Upper lobe of left lung (tissue), 6 donors: ENCODE measurements at regions not wholly inside any gene's neighbourhood (a gene's known extent, or its start where the extent isn't known, plus 50 kb on each side); places are given as distances from the start of the nearest gene placed in this dataset.

Experiments used
- ATAC-seq, 2 donors: fragments of 200-7000 bp; cut with Tn5 transposase; one replicate each; pipeline ENCODE4 v1.9.1; 2022; ENCODE audit warnings: mild to moderate bottlenecking in 2 of 2, moderate library complexity in 2 of 2; ENCODE audit not compliant: low FRiP score in 2 of 2
- DNase-seq, 2 donors: peaks; one replicate each; pipeline ENCODE4 v3.0.0-alpha.2; 2019 to 2020
- H3K27ac ChIP-seq, 4 donors: fragments of 200-600 bp; sonication (generic); one replicate each; pipeline ENCODE4 v1.5.1; 2016 to 2019
- H3K27me3 ChIP-seq, 4 donors: fragments of 200-600 bp; sonication (generic); one replicate each; pipeline ENCODE4 v1.5.1; 2017 to 2019
- H3K36me3 ChIP-seq, 4 donors: fragments of 200-600 bp; sonication (generic); one replicate each; pipeline ENCODE4 v1.5.1; 2016 to 2019
- H3K4me1 ChIP-seq, 4 donors: fragments of 200-600 bp; sonication (generic); one replicate each; pipeline ENCODE4 v1.5.1; 2018 to 2019
- H3K4me3 ChIP-seq, 4 donors: fragments of 200-600 bp; sonication (generic); one replicate each; pipeline ENCODE4 v1.5.1; 2017 to 2019; ENCODE audit warnings: mild to moderate bottlenecking in 2 of 4, moderate library complexity in 1 of 4
- H3K9me3 ChIP-seq, 4 donors: fragments of 200-600 bp; sonication (generic); one replicate each; pipeline ENCODE4 v1.5.1; 2018 to 2019
- EP300 ChIP-seq, 4 donors: sonication (generic); formaldehyde crosslinking; IDR thresholded peaks; one replicate each; pipeline ENCODE4 v1.5.1; 2017; ENCODE audit warnings: antibody characterized with exemption in 4 of 4, control low read depth in 2 of 4
- POLR2A ChIP-seq, 4 donors: fragments of 450-650 bp; IDR thresholded peaks; one replicate each; pipeline ENCODE4 v1.5.1; 2016 to 2017; ENCODE audit warnings: antibody characterized with exemption in 4 of 4, mild to moderate bottlenecking in 2 of 4
- POLR2AphosphoS5 ChIP-seq, 2 donors: sonication (generic); formaldehyde crosslinking; IDR thresholded peaks; one replicate each; pipeline ENCODE4 v1.5.1; 2017; ENCODE audit warnings: antibody characterized with exemption in 2 of 2
- WGBS, 2 donors: methylation state at CpG; one replicate each; pipeline ENCODE4 v1.1.5; 2017 to 2018; 5-methylcytosine and 5-hydroxymethylcytosine counted together
- TF ChIP-seq, protein P1 (sequence below), 6 experiments: fragments of 450-650 bp in 4 of 6; fragments of 200-600 bp in 2 of 6; sonication (generic) in 2 of 6; IDR thresholded peaks; one replicate each; pipeline ENCODE4 v1.5.1; 2016 to 2019; ENCODE audit warnings: antibody characterized with exemption in 6 of 6
- donor health status: DM: no; HTN: no; CAD: no; lungs with moderate emphysema.
- donor health status: DM: no; HTN: yes; CAD: no; lungs with severe emphysema.

DNA sequence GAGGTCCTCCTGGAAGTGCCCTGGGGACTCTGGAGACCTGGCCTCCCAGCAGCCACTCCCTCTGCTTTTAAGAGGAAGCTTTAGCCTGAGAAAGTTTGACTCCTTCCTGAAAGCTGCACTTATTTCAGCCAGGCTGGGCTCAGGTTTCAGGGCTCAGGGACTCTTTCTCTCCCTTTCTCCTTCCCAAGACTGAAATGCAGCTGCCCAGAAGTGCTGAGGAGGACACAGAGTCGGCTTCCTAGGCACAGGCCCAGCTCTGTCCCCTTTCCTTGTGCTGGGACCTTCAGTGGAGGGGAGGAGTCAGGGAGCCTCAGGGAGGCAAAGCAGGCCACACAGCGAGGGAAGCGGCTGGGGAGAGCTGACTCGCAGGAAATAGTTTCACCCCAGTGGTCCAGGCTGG, 137.3 kb downstream of the NAV1 start:
- Histone ChIP-seq H3K4me3 (no peak overlapping the region), H3K27ac (peak overlapping the region in 3 of 4 donors; percentile 42 to 53 (median 51)), H3K27me3 (no peaks in the 10 kb centered on the region), H3K36me3 (no peaks in the 10 kb centered on the region), H3K4me1 (peaks cover 13 to 27% (median 21%) of the 10 kb centered on the region in 4 donors), H3K9me3 (no peaks in the 10 kb centered on the region)
- 8 to 11% methylated on average over 2 to 4 of the region's 4 CpGs for WGBS, 2 donors
- TF ChIP-seq POLR2A (IDR thresholded peaks at IDR 0.05), result no peak
- TF ChIP-seq EP300 (IDR thresholded peaks at IDR 0.05), result no peak
- TF ChIP-seq, protein P1, sequence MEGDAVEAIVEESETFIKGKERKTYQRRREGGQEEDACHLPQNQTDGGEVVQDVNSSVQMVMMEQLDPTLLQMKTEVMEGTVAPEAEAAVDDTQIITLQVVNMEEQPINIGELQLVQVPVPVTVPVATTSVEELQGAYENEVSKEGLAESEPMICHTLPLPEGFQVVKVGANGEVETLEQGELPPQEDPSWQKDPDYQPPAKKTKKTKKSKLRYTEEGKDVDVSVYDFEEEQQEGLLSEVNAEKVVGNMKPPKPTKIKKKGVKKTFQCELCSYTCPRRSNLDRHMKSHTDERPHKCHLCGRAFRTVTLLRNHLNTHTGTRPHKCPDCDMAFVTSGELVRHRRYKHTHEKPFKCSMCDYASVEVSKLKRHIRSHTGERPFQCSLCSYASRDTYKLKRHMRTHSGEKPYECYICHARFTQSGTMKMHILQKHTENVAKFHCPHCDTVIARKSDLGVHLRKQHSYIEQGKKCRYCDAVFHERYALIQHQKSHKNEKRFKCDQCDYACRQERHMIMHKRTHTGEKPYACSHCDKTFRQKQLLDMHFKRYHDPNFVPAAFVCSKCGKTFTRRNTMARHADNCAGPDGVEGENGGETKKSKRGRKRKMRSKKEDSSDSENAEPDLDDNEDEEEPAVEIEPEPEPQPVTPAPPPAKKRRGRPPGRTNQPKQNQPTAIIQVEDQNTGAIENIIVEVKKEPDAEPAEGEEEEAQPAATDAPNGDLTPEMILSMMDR (IDR thresholded peaks at IDR 0.05), result no peak
- TF ChIP-seq POLR2AphosphoS5 (IDR thresholded peaks at IDR 0.05), result no peak
- ATAC-seq (peak; percentile 30 to 47), DNase-seq (peak in 1 of 2 donors; percentile 66)

DNA sequence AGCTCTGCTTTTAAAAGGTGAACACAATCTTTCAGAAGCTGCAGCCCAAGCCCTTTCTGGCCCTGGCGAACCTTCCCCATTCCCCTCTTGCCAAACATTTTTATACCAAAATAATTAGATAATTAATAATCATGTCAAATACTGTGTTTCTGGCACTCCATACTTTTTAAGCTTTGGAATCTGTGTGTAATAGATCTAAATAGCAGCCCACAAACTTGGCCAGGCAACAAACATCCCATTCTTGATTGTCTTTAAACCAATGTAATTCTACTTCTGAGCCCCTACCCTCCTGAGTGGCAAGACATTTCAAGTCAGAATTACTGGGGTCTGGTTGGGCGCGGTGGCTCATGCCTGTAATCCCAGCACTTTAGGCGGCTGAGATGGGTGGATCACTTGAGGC, 137.7 kb downstream of the NAV1 start:
- TF ChIP-seq POLR2AphosphoS5 (IDR thresholded peaks at IDR 0.05) (no peak), POLR2A (IDR thresholded peaks at IDR 0.05) (no peak), EP300 (IDR thresholded peaks at IDR 0.05) (no peak)
- TF ChIP-seq, protein P1 (IDR thresholded peaks at IDR 0.05), result no peak
- H3K9me3 ChIP-seq, result no peaks in the 10 kb centered on the region
- DNase-seq (no peak), ATAC-seq (no peak)
- H3K36me3 ChIP-seq, result no peaks in the 10 kb centered on the region
- 83 to 96% methylated on average over 3 to 4 of the region's 4 CpGs for WGBS, 2 donors
- no peaks in the 10 kb centered on the region for H3K27me3 ChIP-seq
- H3K4me1 ChIP-seq, result peaks cover 13 to 27% (median 21%) of the 10 kb centered on the region in 4 donors
- peak overlapping the region in 3 of 4 donors; percentile 42 to 53 (median 51) for H3K27ac ChIP-seq
- H3K4me3 ChIP-seq, result no peak overlapping the region

DNA sequence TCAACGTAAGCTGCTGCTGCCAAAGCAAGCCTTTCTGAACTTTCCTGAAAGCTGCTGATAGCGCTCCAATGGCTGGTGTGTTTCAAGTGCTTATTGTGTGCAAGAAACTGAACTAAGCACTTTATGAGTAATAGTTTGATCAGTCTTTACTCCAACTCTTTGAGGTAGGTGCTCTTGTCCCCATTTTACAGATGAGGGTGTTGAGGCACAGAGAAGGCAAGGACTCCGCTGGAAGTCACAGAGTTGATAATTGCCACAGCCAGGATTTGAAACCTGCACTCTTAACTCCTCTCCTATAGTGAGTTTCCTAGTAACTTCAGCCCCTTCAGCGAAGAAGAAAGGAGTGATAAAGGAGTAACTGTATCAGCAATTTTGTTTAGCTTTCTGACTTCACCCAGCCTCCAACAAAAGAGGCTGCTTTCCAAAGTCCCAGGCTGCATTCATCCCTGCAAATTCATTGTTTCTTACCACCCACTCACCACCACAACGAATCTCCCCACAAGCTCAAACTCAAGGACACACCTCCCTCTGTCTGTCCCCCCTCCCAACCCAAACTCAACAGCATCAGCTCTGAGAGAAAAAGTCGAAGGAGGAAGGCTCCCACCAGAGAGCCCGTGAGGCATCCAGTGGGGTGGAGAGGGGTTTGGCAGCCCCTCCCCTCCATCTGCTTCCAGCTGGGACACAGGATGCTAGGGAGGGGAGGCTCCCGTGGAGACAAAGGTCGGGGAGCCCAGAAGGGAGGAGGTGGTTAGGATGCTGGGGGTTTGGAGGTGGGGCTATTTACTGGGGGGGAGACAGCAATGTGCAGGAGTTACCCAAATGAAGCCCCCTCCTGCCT, 139.6 kb downstream of the NAV1 start:
- no peak overlapping the region for H3K27ac ChIP-seq
- H3K36me3 ChIP-seq, result no peaks in the 10 kb centered on the region
- WGBS, 2 donors, result 60 to 62% methylated on average over 9 of the region's 9 CpGs
- no peak for DNase-seq
- ATAC-seq, result no peak
- H3K9me3 ChIP-seq, result no peaks in the 10 kb centered on the region
- no peaks in the 10 kb centered on the region for H3K27me3 ChIP-seq
- no peak for TF ChIP-seq POLR2AphosphoS5 (IDR thresholded peaks at IDR 0.05)
- H3K4me3 ChIP-seq, result no peak overlapping the region
- H3K4me1 ChIP-seq, result peaks cover 13 to 27% (median 21%) of the 10 kb centered on the region in 4 donors

DNA sequence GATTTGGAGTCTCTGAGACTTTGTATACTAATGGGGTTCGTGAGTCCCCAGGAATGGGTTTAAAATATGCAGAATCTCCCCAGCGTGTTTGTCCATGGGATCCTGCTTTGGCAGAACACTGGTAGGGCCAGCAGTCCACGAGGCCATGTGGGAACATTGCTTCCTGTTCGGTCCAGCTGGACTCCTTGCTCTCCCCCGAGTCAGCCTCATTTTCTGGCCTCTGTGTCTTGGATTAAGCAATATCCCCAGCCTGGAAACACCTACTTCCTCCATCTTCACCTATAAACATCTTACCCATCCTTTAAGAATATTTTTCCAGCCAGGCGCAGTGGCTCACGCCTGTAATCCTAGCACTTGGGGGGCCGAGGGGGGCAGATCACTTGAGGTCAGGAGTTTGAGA, 142.4 kb downstream of the NAV1 start:
- Histone ChIP-seq H3K9me3 (no peaks in the 10 kb centered on the region), H3K4me1 (peaks cover 2 to 10% (median 5%) of the 10 kb centered on the region in 4 donors), H3K27ac (no peak overlapping the region), H3K4me3 (no peak overlapping the region), H3K27me3 (no peaks in the 10 kb centered on the region), H3K36me3 (no peaks in the 10 kb centered on the region)
- ATAC-seq (no peak), DNase-seq (no peak)
- 67 to 79% methylated on average over 8 of the region's 8 CpGs for WGBS, 2 donors
- TF ChIP-seq POLR2AphosphoS5 (IDR thresholded peaks at IDR 0.05), result no peak
- TF ChIP-seq, protein P1 (IDR thresholded peaks at IDR 0.05), result no peak
- no peak for TF ChIP-seq POLR2A (IDR thresholded peaks at IDR 0.05)
- TF ChIP-seq EP300 (IDR thresholded peaks at IDR 0.05), result no peak

DNA sequence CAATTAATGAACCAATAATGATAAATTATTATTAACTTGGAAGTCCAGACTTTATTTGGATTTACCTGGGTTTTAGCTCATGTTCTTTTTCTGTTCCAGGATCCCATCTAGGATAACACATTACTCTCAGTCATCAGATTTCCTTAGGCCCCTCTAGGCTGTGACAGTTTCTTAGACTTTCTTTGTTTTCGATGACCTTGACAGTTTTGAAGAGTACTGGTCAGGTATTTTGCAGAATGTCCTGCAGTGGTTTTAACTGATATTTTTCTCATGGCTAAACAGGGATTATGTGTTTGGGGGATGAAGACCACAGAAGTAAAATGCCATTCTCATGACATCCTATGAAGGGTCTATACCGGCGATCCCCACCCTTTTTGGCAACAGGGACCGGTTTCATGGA, 144.0 kb downstream of the NAV1 start:
- H3K36me3 ChIP-seq, result no peaks in the 10 kb centered on the region
- no peaks in the 10 kb centered on the region for H3K9me3 ChIP-seq
- no peaks in the 10 kb centered on the region for H3K27me3 ChIP-seq
- DNase-seq, result no peak
- peaks cover 6 to 13% (median 9%) of the 10 kb centered on the region in 4 donors for H3K4me1 ChIP-seq
- 94% methylated on average over 4 of the region's 4 CpGs for WGBS, 2 donors
- no peak overlapping the region for H3K27ac ChIP-seq
- ATAC-seq, result no peak
- H3K4me3 ChIP-seq, result no peak overlapping the region
- TF ChIP-seq POLR2A (IDR thresholded peaks at IDR 0.05) (no peak), EP300 (IDR thresholded peaks at IDR 0.05) (no peak), POLR2AphosphoS5 (IDR thresholded peaks at IDR 0.05) (no peak)
- TF ChIP-seq, protein P1 (IDR thresholded peaks at IDR 0.05), result no peak
